Stimulated activated CD4-positive, alpha-beta T cell treated with anti-CD3 and anti-CD28 coated beads, TNF-alpha, amount 100 ng/mL, for 1 hour (primary cell): ENCODE measurements at regions not wholly inside any gene's neighbourhood (a gene's known extent, or its start where the extent isn't known, plus 50 kb on each side); places are given as distances from the start of the nearest gene placed in this dataset.
"Not testable (repeated sequence)": the region's sequence is repeated elsewhere in the genome, so short reads cannot be mapped to it uniquely, and the experiment has no call there.

Experiments
- DNase-seq, 3 donors: peaks; one replicate each; pipeline ENCODE4 v3.0.0-alpha.2; 2020; ENCODE audit warnings: low read depth in 3 of 3, low spot score in 1 of 3

DNA sequence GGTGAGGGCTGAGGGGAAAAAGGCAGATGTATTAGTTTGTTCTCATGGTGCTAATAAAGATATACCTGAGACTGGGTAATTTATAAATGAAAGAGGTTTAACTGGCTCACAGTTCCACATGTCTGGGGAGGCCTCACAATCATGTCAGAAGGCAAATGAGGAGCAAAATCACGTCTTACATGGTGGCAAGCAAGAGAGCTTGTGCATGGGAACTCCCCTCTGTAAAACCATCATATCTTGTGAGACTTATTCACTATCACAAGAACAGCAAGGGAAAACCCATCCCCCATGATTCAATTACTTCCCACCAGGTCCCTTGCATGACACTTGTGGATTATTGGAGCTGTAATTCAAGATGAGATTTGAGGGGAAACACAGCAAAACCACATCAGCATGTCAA, 1220.9 kb downstream of the GALC start:
- DNase-seq: no peak

DNA sequence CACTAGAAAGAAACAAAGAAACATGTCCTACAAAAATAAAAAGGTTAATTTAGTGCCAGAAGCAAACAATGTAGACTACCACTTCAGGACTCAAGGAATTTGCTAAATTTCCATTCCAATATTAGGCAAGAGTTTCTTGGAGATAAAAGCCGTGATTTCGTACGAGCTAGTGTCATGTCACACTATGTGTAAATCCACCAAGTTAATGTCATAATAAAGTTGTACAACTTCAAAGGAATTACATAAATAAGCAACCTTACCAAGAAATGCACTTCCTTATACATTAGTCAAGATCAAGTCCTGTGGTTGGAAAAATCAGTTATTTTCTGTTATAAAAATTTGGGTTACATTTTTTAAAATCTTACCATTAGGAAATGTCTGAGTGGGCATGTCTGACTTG, 1222.8 kb downstream of the GALC start:
- DNase-seq: no peak

DNA sequence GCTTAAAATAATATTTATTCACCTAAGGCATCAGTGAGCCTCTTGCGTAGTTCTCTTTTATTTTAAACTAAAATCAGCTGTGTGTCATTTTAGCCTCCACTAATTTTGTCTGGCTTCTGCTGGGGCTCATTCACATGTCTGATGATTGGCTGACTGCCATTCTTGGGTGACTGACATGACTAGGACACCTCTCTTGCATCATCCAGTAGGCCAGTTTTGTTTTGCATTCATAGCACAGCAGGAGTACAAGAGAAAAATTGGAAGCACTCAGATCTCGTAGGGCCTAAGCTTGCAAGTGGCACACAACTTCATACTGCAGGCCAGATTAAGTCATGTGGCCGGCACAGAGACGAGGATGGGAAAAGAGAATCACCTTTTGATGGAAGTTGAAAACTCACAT, 1226.5 kb downstream of the GALC start:
- no peak for DNase-seq

- no peak for DNase-seq
These were observed 1231.4 kb downstream of the GALC start for GRCh38 chr14:86761611-86762010.

DNA sequence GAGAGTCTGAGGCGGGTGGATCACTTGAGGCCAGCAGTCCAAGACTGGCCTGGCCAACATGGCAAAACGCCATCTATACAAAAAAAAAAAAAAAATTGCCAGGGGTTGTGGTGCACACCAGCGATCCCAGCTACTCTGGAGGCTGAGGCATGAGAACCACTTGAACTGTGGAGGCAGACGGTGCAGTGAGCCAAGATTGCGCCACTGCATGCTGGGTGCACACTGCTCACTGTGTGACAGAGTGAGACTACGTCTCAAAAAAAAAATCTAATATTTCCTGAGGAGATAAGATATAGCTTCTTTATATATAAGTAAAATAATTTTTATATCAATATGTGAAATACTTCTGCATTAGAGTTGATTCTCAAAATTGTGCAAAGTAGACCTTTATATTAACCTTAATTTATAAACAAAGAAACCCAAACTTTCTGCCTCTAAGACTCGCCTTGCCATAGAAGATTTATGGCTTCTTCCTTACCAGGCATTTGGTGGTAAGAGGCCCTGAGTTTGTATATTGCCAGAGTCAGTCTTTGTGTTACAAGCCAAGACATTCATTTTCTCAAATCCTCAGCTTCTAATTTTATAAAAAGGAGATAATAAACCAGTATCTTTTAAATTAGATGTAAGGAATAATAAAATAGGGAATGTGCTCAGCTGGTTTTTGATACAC, 1226.7 kb downstream of the FLRT2 start:
- no peak for DNase-seq

GRCh38 chr14:86750488-86750887, 1220.5 kb downstream of the FLRT2 start:
- not testable (repeated sequence) for DNase-seq

GRCh38 chr14:86739761-86740160, 1209.8 kb downstream of the FLRT2 start:
- DNase-seq: no peak

DNA sequence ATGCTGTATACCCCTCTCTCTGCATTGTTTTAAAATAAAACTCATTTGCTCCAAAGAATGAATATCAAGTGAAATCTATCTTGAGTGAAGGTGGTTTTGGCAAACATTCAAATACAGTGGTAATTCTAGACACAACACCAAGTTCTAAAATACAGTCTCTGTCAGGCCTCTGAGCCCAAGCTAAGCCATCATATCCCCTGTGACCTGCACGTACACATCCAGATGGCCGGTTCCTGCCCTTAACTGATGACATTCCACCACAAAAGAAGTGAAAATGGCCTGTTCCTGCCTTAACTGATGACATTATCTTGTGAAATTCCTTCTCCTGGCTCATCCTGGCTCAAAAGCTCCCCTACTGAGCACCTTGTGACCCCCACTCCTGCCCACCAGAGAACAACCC, 1201.5 kb downstream of the FLRT2 start:
- DNase-seq: not testable (repeated sequence)

DNA sequence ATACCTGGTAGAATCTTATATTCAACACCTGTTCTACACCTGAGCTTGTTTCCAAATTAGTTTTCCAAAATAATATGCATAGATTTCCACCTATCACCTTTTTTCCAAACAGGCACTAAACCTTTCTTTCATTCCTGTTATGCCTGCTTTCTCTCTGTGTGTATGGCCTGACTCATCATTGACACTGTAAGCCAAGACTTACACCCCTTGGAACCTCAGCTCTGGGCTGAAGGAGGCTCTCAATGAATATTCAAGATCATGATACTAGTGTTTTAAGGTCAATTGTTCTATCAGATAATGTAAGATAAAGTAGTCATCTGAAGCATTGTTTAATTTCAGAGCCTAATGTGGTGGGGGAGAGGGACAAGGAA, 1193.3 kb downstream of the FLRT2 start:
- no peak for DNase-seq

GRCh38 chr14:86722612-86723253, 1192.8 kb downstream of the FLRT2 start:
- DNase-seq: no peak

- no peak for DNase-seq
These were observed 1184.6 kb downstream of the FLRT2 start for GRCh38 chr14:86714575-86714974.

- DNase-seq: no peak
These were observed 1184.2 kb downstream of the FLRT2 start for GRCh38 chr14:86714153-86714552.

- no peak for DNase-seq
These were observed 1182.8 kb downstream of the FLRT2 start for GRCh38 chr14:86712727-86713126.

- no peak for DNase-seq
These were observed 1182.2 kb downstream of the FLRT2 start for GRCh38 chr14:86712176-86712575.

DNA sequence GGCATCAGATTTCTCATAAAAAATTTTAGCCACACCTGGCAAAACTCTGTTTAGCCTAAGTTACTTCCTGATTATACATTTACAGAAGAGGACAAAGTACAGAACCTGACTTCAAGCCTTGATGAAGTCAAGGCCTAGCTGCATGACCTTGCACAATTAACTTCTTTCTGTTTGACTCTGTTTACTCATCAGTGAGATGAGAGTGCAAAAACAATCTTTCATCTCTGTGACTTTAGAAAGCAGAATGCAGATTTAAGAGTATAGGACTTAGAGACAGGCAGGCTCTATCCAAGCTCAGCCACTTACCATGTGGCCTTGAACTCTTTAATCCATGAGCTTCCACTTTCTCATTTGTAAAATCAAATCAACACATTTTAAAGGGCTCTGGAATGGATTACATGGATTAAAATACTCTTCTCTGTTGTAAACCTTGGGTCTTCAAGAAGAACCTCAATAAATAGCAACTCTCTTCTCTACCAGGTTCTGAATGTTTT, 1178.9 kb downstream of the FLRT2 start:
- no peak for DNase-seq

- DNase-seq: no peak
These were observed 1177.1 kb downstream of the FLRT2 start for GRCh38 chr14:86707071-86707470.

DNA sequence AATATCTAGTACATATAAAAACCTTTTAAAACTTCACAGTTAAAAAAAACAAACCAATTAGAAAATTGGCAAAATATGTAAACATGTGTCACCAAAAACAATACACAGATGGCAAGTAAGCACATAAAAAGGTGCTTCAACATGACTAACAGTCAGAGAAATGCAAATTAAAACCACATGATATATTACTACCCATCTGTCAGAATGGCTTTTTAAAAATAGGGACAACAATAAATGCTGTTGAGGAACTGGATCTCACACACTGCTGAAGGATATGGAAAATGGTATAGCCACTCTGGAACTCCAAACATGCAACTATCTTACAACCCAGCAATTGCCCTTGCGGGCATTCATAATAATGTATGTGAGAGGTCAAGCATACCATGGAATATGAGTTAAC, 1153.6 kb downstream of the FLRT2 start:
- DNase-seq: no peak

GRCh38 chr14:86675059-86675458, 1145.1 kb downstream of the FLRT2 start:
- DNase-seq: no peak

DNA sequence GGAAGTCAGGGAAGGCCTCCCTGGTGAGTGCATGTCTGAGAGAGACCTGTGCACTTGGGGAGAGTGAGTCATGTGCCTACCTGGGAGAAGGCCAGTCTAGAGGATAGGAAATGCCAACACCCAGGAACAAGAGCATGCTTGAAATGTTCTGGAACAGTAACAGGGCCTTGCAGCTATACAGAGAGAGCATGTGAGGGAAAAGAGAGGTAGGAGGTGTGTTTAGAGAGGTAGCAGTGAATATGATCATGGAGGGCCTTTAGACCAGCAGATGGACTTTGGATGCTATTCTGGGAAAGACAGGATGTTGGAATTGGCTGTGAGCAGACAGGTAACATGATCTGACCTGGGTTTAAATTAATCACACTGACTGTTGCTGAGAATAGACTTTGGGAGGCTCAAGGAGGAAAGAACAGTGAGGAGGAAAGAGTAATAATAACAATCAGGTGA, 1143.6 kb downstream of the FLRT2 start:
- DNase-seq: no peak

DNA sequence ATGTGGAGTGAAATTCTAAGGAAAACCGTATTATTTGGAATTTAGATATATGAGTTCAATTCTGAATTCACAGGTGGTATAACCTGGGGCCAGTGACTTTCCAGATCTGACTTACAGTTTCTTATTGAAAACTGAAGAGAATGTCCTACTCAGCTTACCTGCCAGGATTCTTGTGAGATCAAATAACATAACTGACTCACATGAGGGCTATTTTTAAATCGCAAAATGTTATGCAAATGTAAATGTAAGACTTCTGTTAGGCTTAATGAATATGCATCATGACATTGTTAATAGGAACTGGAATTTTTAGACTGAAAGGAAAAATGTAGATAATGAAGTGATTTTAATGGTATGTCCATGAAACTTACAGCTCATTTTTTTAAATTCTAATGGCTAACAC, 1142.1 kb downstream of the FLRT2 start:
- no peak for DNase-seq

DNA sequence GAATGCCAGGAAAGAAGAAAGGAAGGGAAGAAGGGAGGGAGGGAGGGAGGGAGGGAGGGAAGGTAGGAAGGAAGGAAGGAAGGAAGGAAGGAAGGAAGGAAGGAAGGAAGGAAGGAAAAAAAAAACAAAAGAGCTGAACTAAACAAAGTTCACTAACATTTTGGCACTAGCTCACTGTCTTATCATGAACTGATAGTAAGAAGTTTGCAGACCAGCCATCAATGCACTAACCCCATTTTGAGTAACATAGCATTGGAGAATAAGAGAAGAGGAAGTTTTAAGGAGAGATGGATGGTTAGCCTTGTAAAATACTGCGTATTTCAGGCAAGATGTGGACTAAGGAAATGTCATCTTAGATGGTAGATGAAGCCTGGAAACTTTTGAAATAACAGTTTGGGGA, 1136.0 kb downstream of the FLRT2 start:
- no peak for DNase-seq

DNA sequence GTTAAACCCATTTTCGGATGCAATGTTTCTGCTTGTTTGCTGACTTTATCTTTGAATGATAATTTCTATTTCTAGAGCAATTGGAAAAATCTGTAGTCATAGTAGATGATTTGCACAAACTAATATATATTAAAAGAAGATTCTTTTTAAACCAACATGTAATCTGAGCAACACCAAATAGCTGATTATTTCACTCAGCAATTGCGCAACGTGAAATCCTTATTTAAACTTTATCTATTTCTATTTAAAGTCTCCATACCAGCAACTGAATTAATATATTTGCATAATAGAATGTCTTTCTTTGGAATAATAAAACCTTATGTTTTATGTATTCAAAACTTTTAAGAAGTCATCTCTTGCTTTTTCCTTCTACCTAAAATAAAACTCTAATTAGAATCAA, 1132.4 kb downstream of the FLRT2 start:
- no peak for DNase-seq
